ENCODE measurements at regions not wholly inside any gene's neighbourhood (a gene's known extent, or its start where the extent isn't known, plus 50 kb on each side); places are given as distances from the start of the nearest gene placed in this dataset.

GRCh38 chr6:91540902-91541301 is 954.0 kb upstream of the MAP3K7 start:
- DNase-seq (ENCODE audit: low spot score) = no peak

- no peak for DNase-seq (ENCODE audit: low spot score)
These were observed 952.6 kb upstream of the MAP3K7 start for GRCh38 chr6:91539456-91539855.

- no peak for DNase-seq (ENCODE audit: low spot score)
These were observed 951.8 kb upstream of the MAP3K7 start for GRCh38 chr6:91538622-91539021.

GRCh38 chr6:91534614-91535013 is 947.7 kb upstream of the MAP3K7 start:
- DNase-seq (ENCODE audit: low spot score) = no peak

- DNase-seq (ENCODE audit: low spot score) = no peak
These were observed 936.6 kb upstream of the MAP3K7 start for GRCh38 chr6:91523511-91523910.

- DNase-seq (ENCODE audit: low spot score) = no peak
These were observed 935.1 kb upstream of the MAP3K7 start for GRCh38 chr6:91521999-91522398.

GRCh38 chr6:91509711-91510110 is 922.8 kb upstream of the MAP3K7 start:
- DNase-seq (ENCODE audit: low spot score) = no peak

GRCh38 chr6:91509039-91509438 is 922.2 kb upstream of the MAP3K7 start:
- DNase-seq (ENCODE audit: low spot score) = no peak

GRCh38 chr6:91506509-91506908 is 919.6 kb upstream of the MAP3K7 start:
- no peak for DNase-seq (ENCODE audit: low spot score)

GRCh38 chr6:91505199-91505598 is 918.3 kb upstream of the MAP3K7 start:
- no peak for DNase-seq (ENCODE audit: low spot score)

GRCh38 chr6:91501930-91502329 is 915.1 kb upstream of the MAP3K7 start:
- no peak for DNase-seq (ENCODE audit: low spot score)

- DNase-seq (ENCODE audit: low spot score) = no peak
These were observed 913.9 kb upstream of the MAP3K7 start for GRCh38 chr6:91500689-91501303.

GRCh38 chr6:91498576-91498975 is 911.7 kb upstream of the MAP3K7 start:
- DNase-seq (ENCODE audit: low spot score) = no peak

- DNase-seq (ENCODE audit: low spot score) = no peak
These were observed 910.9 kb upstream of the MAP3K7 start for GRCh38 chr6:91497770-91498169.

- no peak for DNase-seq (ENCODE audit: low spot score)
These were observed 903.9 kb upstream of the MAP3K7 start for GRCh38 chr6:91490671-91491301.

GRCh38 chr6:91487696-91488392 is 901.0 kb upstream of the MAP3K7 start:
- no peak for DNase-seq (ENCODE audit: low spot score)

- no peak for DNase-seq (ENCODE audit: low spot score)
These were observed 899.3 kb upstream of the MAP3K7 start for GRCh38 chr6:91486200-91486599.

- no peak for DNase-seq (ENCODE audit: low spot score)
These were observed 898.2 kb upstream of the MAP3K7 start for GRCh38 chr6:91485047-91485446.

GRCh38 chr6:91483415-91484105 is 896.7 kb upstream of the MAP3K7 start:
- DNase-seq (ENCODE audit: low spot score) = no peak

- no peak for DNase-seq (ENCODE audit: low spot score)
These were observed 895.6 kb upstream of the MAP3K7 start for GRCh38 chr6:91482498-91482897.

- DNase-seq (ENCODE audit: low spot score) = no peak
These were observed 893.5 kb upstream of the MAP3K7 start for GRCh38 chr6:91480402-91480801.

- no peak for DNase-seq (ENCODE audit: low spot score)
These were observed 890.8 kb upstream of the MAP3K7 start for GRCh38 chr6:91477688-91478087.

- peak; percentile 34 for DNase-seq (ENCODE audit: low spot score)
These were observed 889.1 kb upstream of the MAP3K7 start for GRCh38 chr6:91476000-91476399.
